ENCODE measurements at regions not wholly inside any gene's neighbourhood (a gene's known extent, or its start where the extent isn't known, plus 50 kb on each side); places are given as distances from the start of the nearest gene placed in this dataset.

- no peak for TF ChIP-seq SUZ12 (IDR thresholded peaks at IDR 0.05; ENCODE audit: extremely low read depth, insufficient read depth, insufficient read length)
- no peak for TF ChIP-seq YY1 (IDR thresholded peaks at IDR 0.05; ENCODE audit: insufficient read depth, insufficient read length)
Observed at GRCh38 chr4:54566608-54567007, 91.1 kb upstream of the KIT start.

Measured in NT2/D1 (cell line).